GM23338 (cell line): ENCODE measurements at regions not wholly inside any gene's neighbourhood (a gene's known extent, or its start where the extent isn't known, plus 50 kb on each side); places are given as distances from the start of the nearest gene placed in this dataset.

Experiments used
- EZH2 ChIP-seq: fragments of 200-600 bp; sonication (generic); IDR thresholded peaks from one replicate; pipeline ENCODE4 v1.8.0; 2017; ENCODE audit warnings: antibody characterized with exemption, mild to moderate bottlenecking, low read depth; ENCODE audit not compliant: unreplicated experiment
- POLR2AphosphoS5 ChIP-seq: IDR thresholded peaks from 2 replicates; pipeline ENCODE4 v1.6.1; 2016; ENCODE audit warnings: antibody characterized with exemption, low read depth
- TF ChIP-seq, protein P1 (sequence below), 2 experiments: fragments of 200-600 bp in 1 of 2; sonication (generic) in 1 of 2; conservative IDR thresholded peaks; 2 replicates each; pipeline versions ENCODE4 v1.5.1 to v1.6.1; 2016 to 2017; ENCODE audit warnings: antibody characterized with exemption in 2 of 2, low read depth in 2 of 2, mild to moderate bottlenecking in 2 of 2, moderate library complexity in 1 of 2
- TF ChIP-seq, protein P2 (sequence below): IDR thresholded peaks from one replicate; pipeline ENCODE4 v1.6.1; 2018; ENCODE audit warnings: antibody characterized with exemption; ENCODE audit not compliant: unreplicated experiment

DNA sequence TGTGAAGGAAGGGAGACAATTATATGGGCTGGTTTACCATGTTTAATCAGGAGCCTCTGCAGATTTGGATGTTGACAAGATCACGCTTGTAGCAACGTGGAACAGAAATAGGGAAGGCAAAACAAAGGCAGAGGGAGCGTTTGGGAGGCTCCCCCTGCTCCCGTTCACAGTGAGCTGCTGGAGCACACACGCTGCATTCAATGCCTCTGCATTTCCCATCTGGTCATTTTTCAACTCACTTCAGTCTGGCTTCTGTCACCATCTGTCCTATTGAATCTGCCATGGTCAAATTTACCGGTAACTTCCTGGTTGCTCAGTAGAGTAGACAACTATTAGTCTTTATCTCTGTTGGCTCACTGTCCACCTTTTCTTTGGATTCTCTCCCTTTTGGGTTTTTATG, 91.0 kb downstream of the NHLRC3 start:
- TF ChIP-seq EZH2: no peak
- TF ChIP-seq, protein P1, sequence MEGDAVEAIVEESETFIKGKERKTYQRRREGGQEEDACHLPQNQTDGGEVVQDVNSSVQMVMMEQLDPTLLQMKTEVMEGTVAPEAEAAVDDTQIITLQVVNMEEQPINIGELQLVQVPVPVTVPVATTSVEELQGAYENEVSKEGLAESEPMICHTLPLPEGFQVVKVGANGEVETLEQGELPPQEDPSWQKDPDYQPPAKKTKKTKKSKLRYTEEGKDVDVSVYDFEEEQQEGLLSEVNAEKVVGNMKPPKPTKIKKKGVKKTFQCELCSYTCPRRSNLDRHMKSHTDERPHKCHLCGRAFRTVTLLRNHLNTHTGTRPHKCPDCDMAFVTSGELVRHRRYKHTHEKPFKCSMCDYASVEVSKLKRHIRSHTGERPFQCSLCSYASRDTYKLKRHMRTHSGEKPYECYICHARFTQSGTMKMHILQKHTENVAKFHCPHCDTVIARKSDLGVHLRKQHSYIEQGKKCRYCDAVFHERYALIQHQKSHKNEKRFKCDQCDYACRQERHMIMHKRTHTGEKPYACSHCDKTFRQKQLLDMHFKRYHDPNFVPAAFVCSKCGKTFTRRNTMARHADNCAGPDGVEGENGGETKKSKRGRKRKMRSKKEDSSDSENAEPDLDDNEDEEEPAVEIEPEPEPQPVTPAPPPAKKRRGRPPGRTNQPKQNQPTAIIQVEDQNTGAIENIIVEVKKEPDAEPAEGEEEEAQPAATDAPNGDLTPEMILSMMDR (conservative IDR thresholded peaks at IDR 0.05; ENCODE audit: low read depth in 2 of 2): no peak
- TF ChIP-seq, protein P2, sequence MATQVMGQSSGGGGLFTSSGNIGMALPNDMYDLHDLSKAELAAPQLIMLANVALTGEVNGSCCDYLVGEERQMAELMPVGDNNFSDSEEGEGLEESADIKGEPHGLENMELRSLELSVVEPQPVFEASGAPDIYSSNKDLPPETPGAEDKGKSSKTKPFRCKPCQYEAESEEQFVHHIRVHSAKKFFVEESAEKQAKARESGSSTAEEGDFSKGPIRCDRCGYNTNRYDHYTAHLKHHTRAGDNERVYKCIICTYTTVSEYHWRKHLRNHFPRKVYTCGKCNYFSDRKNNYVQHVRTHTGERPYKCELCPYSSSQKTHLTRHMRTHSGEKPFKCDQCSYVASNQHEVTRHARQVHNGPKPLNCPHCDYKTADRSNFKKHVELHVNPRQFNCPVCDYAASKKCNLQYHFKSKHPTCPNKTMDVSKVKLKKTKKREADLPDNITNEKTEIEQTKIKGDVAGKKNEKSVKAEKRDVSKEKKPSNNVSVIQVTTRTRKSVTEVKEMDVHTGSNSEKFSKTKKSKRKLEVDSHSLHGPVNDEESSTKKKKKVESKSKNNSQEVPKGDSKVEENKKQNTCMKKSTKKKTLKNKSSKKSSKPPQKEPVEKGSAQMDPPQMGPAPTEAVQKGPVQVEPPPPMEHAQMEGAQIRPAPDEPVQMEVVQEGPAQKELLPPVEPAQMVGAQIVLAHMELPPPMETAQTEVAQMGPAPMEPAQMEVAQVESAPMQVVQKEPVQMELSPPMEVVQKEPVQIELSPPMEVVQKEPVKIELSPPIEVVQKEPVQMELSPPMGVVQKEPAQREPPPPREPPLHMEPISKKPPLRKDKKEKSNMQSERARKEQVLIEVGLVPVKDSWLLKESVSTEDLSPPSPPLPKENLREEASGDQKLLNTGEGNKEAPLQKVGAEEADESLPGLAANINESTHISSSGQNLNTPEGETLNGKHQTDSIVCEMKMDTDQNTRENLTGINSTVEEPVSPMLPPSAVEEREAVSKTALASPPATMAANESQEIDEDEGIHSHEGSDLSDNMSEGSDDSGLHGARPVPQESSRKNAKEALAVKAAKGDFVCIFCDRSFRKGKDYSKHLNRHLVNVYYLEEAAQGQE: no peak
- no peak for TF ChIP-seq POLR2AphosphoS5
